ENCODE measurements at regions not wholly inside any gene's neighbourhood (a gene's known extent, or its start where the extent isn't known, plus 50 kb on each side); places are given as distances from the start of the nearest gene placed in this dataset.

DNA sequence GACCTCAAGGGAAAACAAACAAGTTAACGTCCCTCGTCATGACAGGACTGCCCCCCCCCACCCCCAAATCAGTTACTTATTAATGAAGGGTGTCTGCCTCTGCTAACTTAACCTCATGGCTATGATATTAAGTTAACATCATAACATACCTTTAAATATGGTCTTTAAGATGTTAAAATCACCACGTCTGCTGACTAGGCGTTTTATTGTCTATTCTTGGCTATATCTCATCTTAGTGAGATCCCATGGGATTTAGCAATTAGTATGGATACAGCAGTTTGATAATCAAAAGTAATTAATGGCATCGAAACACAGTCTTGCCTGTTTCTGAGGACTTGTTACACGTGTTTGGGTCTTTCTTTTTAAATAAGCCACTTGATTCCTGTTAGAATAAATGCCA, 186.9 kb downstream of the FOXB1 start:
- TF ChIP-seq, protein P1, sequence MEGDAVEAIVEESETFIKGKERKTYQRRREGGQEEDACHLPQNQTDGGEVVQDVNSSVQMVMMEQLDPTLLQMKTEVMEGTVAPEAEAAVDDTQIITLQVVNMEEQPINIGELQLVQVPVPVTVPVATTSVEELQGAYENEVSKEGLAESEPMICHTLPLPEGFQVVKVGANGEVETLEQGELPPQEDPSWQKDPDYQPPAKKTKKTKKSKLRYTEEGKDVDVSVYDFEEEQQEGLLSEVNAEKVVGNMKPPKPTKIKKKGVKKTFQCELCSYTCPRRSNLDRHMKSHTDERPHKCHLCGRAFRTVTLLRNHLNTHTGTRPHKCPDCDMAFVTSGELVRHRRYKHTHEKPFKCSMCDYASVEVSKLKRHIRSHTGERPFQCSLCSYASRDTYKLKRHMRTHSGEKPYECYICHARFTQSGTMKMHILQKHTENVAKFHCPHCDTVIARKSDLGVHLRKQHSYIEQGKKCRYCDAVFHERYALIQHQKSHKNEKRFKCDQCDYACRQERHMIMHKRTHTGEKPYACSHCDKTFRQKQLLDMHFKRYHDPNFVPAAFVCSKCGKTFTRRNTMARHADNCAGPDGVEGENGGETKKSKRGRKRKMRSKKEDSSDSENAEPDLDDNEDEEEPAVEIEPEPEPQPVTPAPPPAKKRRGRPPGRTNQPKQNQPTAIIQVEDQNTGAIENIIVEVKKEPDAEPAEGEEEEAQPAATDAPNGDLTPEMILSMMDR (IDR thresholded peaks at IDR 0.05): no peak
- TF ChIP-seq EZH2phosphoT487 (IDR thresholded peaks at IDR 0.05): no peak

All from neural progenitor cell (in vitro differentiated cells).